ENCODE measurements at regions not wholly inside any gene's neighbourhood (a gene's known extent, or its start where the extent isn't known, plus 50 kb on each side); places are given as distances from the start of the nearest gene placed in this dataset.

GRCh38 chr21:18495523-18495922 is 91.9 kb upstream of the TMPRSS15 start:
- TF ChIP-seq POLR2AphosphoS5 (IDR thresholded peaks at IDR 0.05; ENCODE audit: insufficient read depth, low read depth, low read length): no peak
- TF ChIP-seq GATA2 (IDR thresholded peaks at IDR 0.05; ENCODE audit: insufficient read depth, insufficient read length, low read depth, low read length): no peak
- TF ChIP-seq EZH2 (IDR thresholded peaks at IDR 0.05; ENCODE audit: borderline replicate concordance, low read depth, low read length, severe bottlenecking): no peak
- TF ChIP-seq, protein P1, sequence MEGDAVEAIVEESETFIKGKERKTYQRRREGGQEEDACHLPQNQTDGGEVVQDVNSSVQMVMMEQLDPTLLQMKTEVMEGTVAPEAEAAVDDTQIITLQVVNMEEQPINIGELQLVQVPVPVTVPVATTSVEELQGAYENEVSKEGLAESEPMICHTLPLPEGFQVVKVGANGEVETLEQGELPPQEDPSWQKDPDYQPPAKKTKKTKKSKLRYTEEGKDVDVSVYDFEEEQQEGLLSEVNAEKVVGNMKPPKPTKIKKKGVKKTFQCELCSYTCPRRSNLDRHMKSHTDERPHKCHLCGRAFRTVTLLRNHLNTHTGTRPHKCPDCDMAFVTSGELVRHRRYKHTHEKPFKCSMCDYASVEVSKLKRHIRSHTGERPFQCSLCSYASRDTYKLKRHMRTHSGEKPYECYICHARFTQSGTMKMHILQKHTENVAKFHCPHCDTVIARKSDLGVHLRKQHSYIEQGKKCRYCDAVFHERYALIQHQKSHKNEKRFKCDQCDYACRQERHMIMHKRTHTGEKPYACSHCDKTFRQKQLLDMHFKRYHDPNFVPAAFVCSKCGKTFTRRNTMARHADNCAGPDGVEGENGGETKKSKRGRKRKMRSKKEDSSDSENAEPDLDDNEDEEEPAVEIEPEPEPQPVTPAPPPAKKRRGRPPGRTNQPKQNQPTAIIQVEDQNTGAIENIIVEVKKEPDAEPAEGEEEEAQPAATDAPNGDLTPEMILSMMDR (IDR thresholded peaks at IDR 0.05; ENCODE audit: extremely low read depth in 1 of 2, insufficient read depth in 1 of 2, low read depth in 1 of 2, low read length in 2 of 2): no peak
- TF ChIP-seq FOS (IDR thresholded peaks at IDR 0.05; ENCODE audit: borderline replicate concordance, insufficient read depth, low read length): no peak
- no peak for TF ChIP-seq POLR2A (IDR thresholded peaks at IDR 0.05; ENCODE audit: low read depth, low read length)
- TF ChIP-seq JUN (IDR thresholded peaks at IDR 0.05; ENCODE audit: borderline replicate concordance, insufficient read depth, insufficient read length, low read depth): no peak
- TF ChIP-seq MYC (IDR thresholded peaks at IDR 0.05; ENCODE audit: low read depth, low read length): no peak
- TF ChIP-seq MAX (IDR thresholded peaks at IDR 0.05; ENCODE audit: insufficient read depth, insufficient read length): no peak
- POLR2A ChIA-PET: no interaction called here
- Histone ChIP-seq H3K27ac (ENCODE audit: insufficient read depth, low read depth, low read length) (no peak overlapping the region), H3K36me3 (ENCODE audit: control insufficient read depth in 2 of 2, extremely low read depth in 1 of 2, insufficient read depth in 2 of 2, low read length in 2 of 2) (no peaks in the 10 kb centered on the region), H3K9ac (replicated peaks; ENCODE audit: extremely low read depth, insufficient read depth, low read length) (no peak overlapping the region), H3K4me1 (ENCODE audit: control insufficient read depth, extremely low read depth, insufficient read depth, low read length) (peaks cover 2% of the 10 kb centered on the region), H3K4me2 (ENCODE audit: insufficient read depth, low read length) (no peak overlapping the region), H3K9me1 (replicated peaks; ENCODE audit: control insufficient read depth, extremely low read depth, insufficient read depth, low read length) (no peaks in the 10 kb centered on the region), H3K27me3 (ENCODE audit: control insufficient read depth in 2 of 2, insufficient read depth in 2 of 2, low read length in 2 of 2) (no peaks in the 10 kb centered on the region), H3K79me2 (ENCODE audit: control insufficient read depth, insufficient read depth, low read length) (no peaks in the 10 kb centered on the region), H4K20me1 (replicated peaks; ENCODE audit: control insufficient read depth, extremely low read depth, insufficient read depth, low read length) (no peaks in the 10 kb centered on the region), H3K9me3 (replicated peaks; ENCODE audit: control insufficient read depth, insufficient read depth, low read length) (no peaks in the 10 kb centered on the region), H3K4me3 (replicated peaks in 1 of 3; ENCODE audit: insufficient read depth in 1 of 3, low read depth in 1 of 3, low read length in 3 of 3) (no peak overlapping the region), H2AFZ (ENCODE audit: low read depth, low read length) (no peak overlapping the region)
- no peak for FAIRE-seq
- CTCF ChIA-PET: no interaction called here
- DNase-seq (ENCODE audit: low read depth, low spot score): no peak
- dilution Hi-C loops (cut with MboI; ENCODE audit: extremely low pct_ligation_motif_present, low sequenced_read_pairs): no loop called here
- intact Hi-C loops (cut with micrococcal nuclease): loop anchor here (5.0 kb wide), 1 partner anchor 108 kb away; no protein-coding TSS in a partner anchor
- BruUV-seq (replicated peaks): no TSS peak

All from endothelial cell of umbilical vein (primary cell).